HL-60 (cell line): ENCODE measurements at regions not wholly inside any gene's neighbourhood (a gene's known extent, or its start where the extent isn't known, plus 50 kb on each side); places are given as distances from the start of the nearest gene placed in this dataset.

ENCODE experiments used
- DNase-seq, 2 experiments: peaks; one replicate each; pipeline ENCODE4 v3.0.0-alpha.2; 2010 to 2020; ENCODE audit warnings: low read depth in 1 of 2, low spot score in 1 of 2
- H3K27ac ChIP-seq: fragments of 250-450 bp; sonication (Bioruptor Pico); replicated peaks from 2 replicates; pipeline ENCODE4 v1.5.1; 2020; ENCODE audit warnings: mild to moderate bottlenecking, moderate library complexity
- H3K27me3 ChIP-seq: fragments of 250-450 bp; sonication (Bioruptor Pico); 2 replicates; pipeline ENCODE4 v1.5.1; 2021; ENCODE audit warnings: mild to moderate bottlenecking, moderate library complexity; ENCODE audit not compliant: insufficient read depth, poor library complexity, severe bottlenecking
- H3K4me3 ChIP-seq: replicated peaks from 2 replicates; pipeline ENCODE4 v1.5.1; 2011; ENCODE audit warnings: mild to moderate bottlenecking, control low read depth, low read length; ENCODE audit not compliant: insufficient read depth
- CTCF ChIP-seq: IDR thresholded peaks from one replicate; pipeline ENCODE4 v1.5.1; 2011; ENCODE audit warnings: low read length, control low read depth, inconsistent platforms; ENCODE audit not compliant: insufficient read depth
- GABPA ChIP-seq: IDR thresholded peaks from 2 replicates; pipeline ENCODE4 v1.6.1; 2012; ENCODE audit warnings: low read depth
- POLR2AphosphoS5 ChIP-seq: IDR thresholded peaks from 2 replicates; pipeline ENCODE4 v1.6.1; 2012; ENCODE audit warnings: low read depth
- REST ChIP-seq: IDR thresholded peaks from 2 replicates; pipeline ENCODE4 v1.6.1; 2012; ENCODE audit warnings: low read depth; ENCODE audit not compliant: insufficient replicate concordance
- SPI1 ChIP-seq: IDR thresholded peaks from 2 replicates; pipeline ENCODE4 v1.6.1; 2012; ENCODE audit warnings: low read depth, mild to moderate bottlenecking, borderline replicate concordance

GRCh38 chr18:73647391-73647790 is 500.2 kb downstream of the FBXO15 start:
- Histone ChIP-seq H3K27me3 (no peaks in the 10 kb centered on the region), H3K27ac (no peak overlapping the region), H3K4me3 (no peak overlapping the region)
- no peak for DNase-seq
- TF ChIP-seq CTCF (no peak), POLR2AphosphoS5 (no peak), REST (no peak), SPI1 (no peak), GABPA (no peak)

- no peak overlapping the region for H3K4me3 ChIP-seq
- DNase-seq = no peak
- no peak for TF ChIP-seq REST
- no peak for TF ChIP-seq GABPA
- TF ChIP-seq SPI1 = no peak
- TF ChIP-seq CTCF = no peak
- no peak for TF ChIP-seq POLR2AphosphoS5
- H3K27me3 ChIP-seq = no peaks in the 10 kb centered on the region
- no peak overlapping the region for H3K27ac ChIP-seq
Observed at GRCh38 chr18:73646772-73647171, 500.9 kb downstream of the FBXO15 start.

GRCh38 chr18:73646196-73646595 is 501.4 kb downstream of the FBXO15 start:
- no peak overlapping the region for H3K4me3 ChIP-seq
- no peaks in the 10 kb centered on the region for H3K27me3 ChIP-seq
- H3K27ac ChIP-seq = no peak overlapping the region
- TF ChIP-seq REST = no peak
- no peak for TF ChIP-seq POLR2AphosphoS5
- TF ChIP-seq SPI1 = no peak
- no peak for TF ChIP-seq GABPA
- no peak for TF ChIP-seq CTCF
- DNase-seq = no peak
